ENCODE measurements at regions not wholly inside any gene's neighbourhood (a gene's known extent, or its start where the extent isn't known, plus 50 kb on each side); places are given as distances from the start of the nearest gene placed in this dataset.

DNA sequence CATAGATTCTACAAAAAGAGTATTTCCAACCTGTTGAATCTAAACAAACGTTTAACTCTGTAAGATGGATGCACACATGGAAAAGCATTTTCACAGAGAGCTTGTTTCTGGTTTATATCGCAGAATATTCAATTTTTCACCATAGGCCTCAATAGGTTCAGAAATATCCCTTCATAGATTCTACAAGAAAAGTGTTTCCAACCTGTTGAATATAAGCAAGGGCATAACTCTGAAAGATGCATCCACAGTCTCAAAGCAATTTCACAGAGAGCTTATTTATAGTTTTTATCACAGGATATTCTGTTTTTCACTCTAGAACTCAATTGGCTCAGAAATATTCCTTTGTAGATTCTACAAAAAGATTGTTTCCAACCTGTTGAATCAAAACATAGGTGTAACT lies 1483.6 kb downstream of the UQCRFS1 start (continued):
- no peak for TF ChIP-seq DPF2 (IDR thresholded peaks at IDR 0.05)

DNA sequence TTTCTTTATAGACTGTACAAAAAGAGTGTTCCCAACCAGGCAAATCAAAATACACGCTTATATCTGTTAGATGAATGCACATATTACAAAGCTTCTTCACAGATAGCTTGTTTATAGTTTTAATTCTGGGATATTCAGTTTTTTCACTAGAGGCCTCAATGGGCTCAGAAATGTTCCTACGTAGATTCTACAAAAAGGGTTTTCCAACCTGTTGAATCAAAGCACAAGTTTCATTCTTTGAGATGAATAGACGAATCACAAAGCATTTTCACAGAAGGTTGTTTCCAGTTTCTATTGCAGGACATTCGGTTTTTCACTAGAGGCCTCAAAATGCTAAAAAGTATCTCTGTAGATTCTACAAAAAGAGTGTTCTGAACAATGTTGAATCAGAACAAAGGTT lies 1490.3 kb downstream of the UQCRFS1 start:
- Histone ChIP-seq H3K79me2 (ENCODE audit: control insufficient read depth, insufficient read depth, low read length) (no peaks in the 10 kb centered on the region), H2AFZ (ENCODE audit: control insufficient read depth, low read depth, low read length) (no peak overlapping the region), H3K4me1 (ENCODE audit: control insufficient read depth, insufficient read depth, low read length) (no peaks in the 10 kb centered on the region), H4K20me1 (ENCODE audit: control insufficient read depth, insufficient read depth) (no peaks in the 10 kb centered on the region), H3K27ac (ENCODE audit: control insufficient read depth, insufficient read depth) (no peak overlapping the region), H3K36me3 (ENCODE audit: control insufficient read depth in 2 of 2, insufficient read depth in 2 of 2, low read length in 1 of 2) (no peaks in the 10 kb centered on the region), H3K4me3 (no peak overlapping the region), H3K4me2 (ENCODE audit: control insufficient read depth, insufficient read depth) (no peak overlapping the region), H3K9ac (ENCODE audit: control insufficient read depth, insufficient read depth, low read length) (no peak overlapping the region), H3K9me3 (replicated peaks; ENCODE audit: control insufficient read depth, insufficient read depth, low read length) (no peaks in the 10 kb centered on the region; the same call in 2 of the 3 replicates), H3K27me3 (replicated peaks in 1 of 2; ENCODE audit: control insufficient read depth in 2 of 2, insufficient read depth in 2 of 2, low read length in 1 of 2) (no peaks in the 10 kb centered on the region)
- SMC1A ChIA-PET (ENCODE audit: uncharacterized antibody, unreplicated experiment), result no interaction called here
- TF ChIP-seq EP300 (IDR thresholded peaks at IDR 0.05; ENCODE audit: borderline replicate concordance in 1 of 2, control insufficient read depth in 1 of 2, low read depth in 2 of 2, low read length in 2 of 2) (no peak), RELB (IDR thresholded peaks at IDR 0.05; ENCODE audit: low read depth) (no peak), NR2C2 (IDR thresholded peaks at IDR 0.05; ENCODE audit: borderline replicate concordance, control insufficient read depth, insufficient read length, low read depth) (no peak), KAT2A (conservative IDR thresholded peaks at IDR 0.05; ENCODE audit: control insufficient read depth, low read depth, low read length) (no peak), ASH2L (IDR thresholded peaks at IDR 0.05; ENCODE audit: borderline replicate concordance, low read depth) (no peak), ZBTB11 (CRISPR knock-in tag; IDR thresholded peaks at IDR 0.05) (no peak), ESRRA (IDR thresholded peaks at IDR 0.05; ENCODE audit: low read length) (no peak)
- in situ Hi-C loops (cut with MboI) (no loop called here), intact Hi-C loops (cut with micrococcal nuclease; ENCODE audit: unreplicated experiment) (no loop called here)
- 33% methylated on average over 4 of the region's 4 CpGs for WGBS (ENCODE audit: insufficient coverage, insufficient replicate concordance, low lambda C conversion rate, missing lambda C conversion rate)
- FAIRE-seq (no peak), DNase-seq (ENCODE audit: low read depth, low spot score) (no peak), ATAC-seq (no peak)
- CTCF ChIA-PET, result no interaction called here
- RAD21 ChIA-PET (ENCODE audit: unreplicated experiment), result no interaction called here
- BruUV-seq (replicated peaks), result no TSS peak
- POLR2A ChIA-PET, result no interaction called here
